Caco-2 (cell line): ENCODE measurements at regions not wholly inside any gene's neighbourhood (a gene's known extent, or its start where the extent isn't known, plus 50 kb on each side); places are given as distances from the start of the nearest gene placed in this dataset.

Experiments
- BruUV-seq: library from RNA; stranded (reverse); fragments of 400-500 nt; replicated peaks from 2 replicates; lab custom pipeline; 2021; lab: Mats Ljungman, UMichigan
- CTCF ChIA-PET: fragments of 300-600 bp; sonication (Branson Sonifier 250); formaldehyde crosslinking; loops from one replicate; lab custom pipeline; 2022; ENCODE audit warnings: antibody characterized with exemption; lab: Charles Lee
- POLR2A ChIA-PET: fragments of 300-600 bp; sonication (Branson Sonifier 250); formaldehyde crosslinking; loops from one replicate; lab custom pipeline; 2022; ENCODE audit warnings: antibody characterized with exemption; lab: Charles Lee
- DNase-seq, 2 experiments: peaks; one replicate each; pipeline versions ENCODE4 v3.0.0 to v3.0.0-alpha.2; 2020 to 2022
- H3K27me3 ChIP-seq: replicated peaks from 2 replicates; pipeline ENCODE4 v1.6.0; 2011; ENCODE audit warnings: low read length; ENCODE audit not compliant: control insufficient read depth, insufficient read depth
- H3K36me3 ChIP-seq: 2 replicates; pipeline ENCODE4 v1.5.1; 2011; ENCODE audit warnings: low read length; ENCODE audit not compliant: control insufficient read depth, insufficient read depth
- H3K4me1 ChIP-seq: fragments of 250-450 bp; sonication (Bioruptor Pico); 2 replicates; pipeline ENCODE4 v1.5.1; 2020; ENCODE audit warnings: mild to moderate bottlenecking
- H3K4me3 ChIP-seq: 2 replicates; pipeline ENCODE4 v1.5.1; 2011; ENCODE audit warnings: low read depth, mild to moderate bottlenecking, control low read depth, low read length
- H3K9me3 ChIP-seq: fragments of 250-450 bp; sonication (Bioruptor Pico); 2 replicates; pipeline ENCODE4 v1.5.1; 2020; ENCODE audit warnings: mild to moderate bottlenecking, moderate library complexity
- H3K27ac Mint-ChIP-seq: one replicate; pipeline ENCODE4 v1.8.0; 2022; ENCODE audit warnings: mixed read lengths; ENCODE audit not compliant: unreplicated experiment
- H3K27me3 Mint-ChIP-seq: one replicate; pipeline ENCODE4 v1.8.0; 2022; ENCODE audit warnings: mixed read lengths; ENCODE audit not compliant: insufficient read depth, unreplicated experiment
- H3K36me3 Mint-ChIP-seq: one replicate; pipeline ENCODE4 v1.8.0; 2022; ENCODE audit warnings: mild to moderate bottlenecking, mixed read lengths; ENCODE audit not compliant: insufficient read depth, unreplicated experiment
- H3K4me1 Mint-ChIP-seq: one replicate; pipeline ENCODE4 v1.8.0; 2022; ENCODE audit warnings: low read depth, mixed read lengths; ENCODE audit not compliant: unreplicated experiment
- H3K4me3 Mint-ChIP-seq: one replicate; pipeline ENCODE4 v1.8.0; 2022; ENCODE audit warnings: mild to moderate bottlenecking, moderate library complexity, mixed read lengths; ENCODE audit not compliant: unreplicated experiment
- H3K9me3 Mint-ChIP-seq: one replicate; pipeline ENCODE4 v1.8.0; 2022; ENCODE audit warnings: mixed read lengths; ENCODE audit not compliant: unreplicated experiment
- intact Hi-C: fragments of 100-400 bp; cut with micrococcal nuclease; formaldehyde crosslinking; loops from one replicate; pipeline ENCODE4 v1.10.0; 2022; ENCODE audit not compliant: unreplicated experiment
- TF ChIP-seq, protein P1 (sequence below), 2 experiments: fragments of 200-600 bp in 1 of 2; IDR thresholded peaks; 1 replicate in 1 of 2; 2 replicates in 1 of 2; pipeline versions ENCODE4 v1.5.1 to v1.8.0; 2011 to 2022; ENCODE audit warnings: antibody characterized with exemption in 1 of 2, control low read depth in 1 of 2, inconsistent platforms in 1 of 2, low read depth in 1 of 2, low read length in 1 of 2, mild to moderate bottlenecking in 1 of 2, moderate library complexity in 1 of 2; ENCODE audit not compliant: insufficient read depth in 1 of 2, severe bottlenecking in 1 of 2, unreplicated experiment in 1 of 2

DNA sequence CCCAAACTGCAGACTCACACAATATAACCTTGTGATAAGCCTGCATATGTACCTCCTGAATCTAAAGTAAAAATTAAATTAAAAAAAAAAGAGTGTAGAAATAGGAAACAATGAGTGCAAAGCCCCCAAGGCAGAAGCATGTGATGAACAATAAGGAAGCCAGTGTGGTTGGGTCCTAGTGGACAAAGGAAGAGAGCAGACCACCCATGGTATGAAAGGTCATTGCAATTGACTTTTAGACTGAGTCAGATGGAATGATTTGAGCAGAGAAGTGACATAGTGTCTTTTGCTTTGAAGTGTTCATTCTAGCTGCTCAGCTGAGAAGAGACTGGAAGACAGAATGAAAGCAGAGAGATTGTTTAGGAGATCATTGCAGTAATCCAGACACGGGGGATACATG, 417.1 kb downstream of the RAD51AP2 start:
- Mint-ChIP-seq H3K4me1 (no peaks in the 10 kb centered on the region), H3K36me3 (no peaks in the 10 kb centered on the region), H3K27me3 (no peaks in the 10 kb centered on the region), H3K9me3 (no peaks in the 10 kb centered on the region), H3K27ac (no peak overlapping the region), H3K4me3 (no peak overlapping the region)
- Histone ChIP-seq H3K4me3 (no peak overlapping the region), H3K36me3 (no peaks in the 10 kb centered on the region), H3K4me1 (no peaks in the 10 kb centered on the region), H3K27me3 (no peaks in the 10 kb centered on the region; the same call in 1 of the 2 replicates), H3K9me3 (no peaks in the 10 kb centered on the region)
- DNase-seq = no peak
- ChIA-PET POLR2A (no interaction called here), CTCF (no interaction called here)
- TF ChIP-seq, protein P1, sequence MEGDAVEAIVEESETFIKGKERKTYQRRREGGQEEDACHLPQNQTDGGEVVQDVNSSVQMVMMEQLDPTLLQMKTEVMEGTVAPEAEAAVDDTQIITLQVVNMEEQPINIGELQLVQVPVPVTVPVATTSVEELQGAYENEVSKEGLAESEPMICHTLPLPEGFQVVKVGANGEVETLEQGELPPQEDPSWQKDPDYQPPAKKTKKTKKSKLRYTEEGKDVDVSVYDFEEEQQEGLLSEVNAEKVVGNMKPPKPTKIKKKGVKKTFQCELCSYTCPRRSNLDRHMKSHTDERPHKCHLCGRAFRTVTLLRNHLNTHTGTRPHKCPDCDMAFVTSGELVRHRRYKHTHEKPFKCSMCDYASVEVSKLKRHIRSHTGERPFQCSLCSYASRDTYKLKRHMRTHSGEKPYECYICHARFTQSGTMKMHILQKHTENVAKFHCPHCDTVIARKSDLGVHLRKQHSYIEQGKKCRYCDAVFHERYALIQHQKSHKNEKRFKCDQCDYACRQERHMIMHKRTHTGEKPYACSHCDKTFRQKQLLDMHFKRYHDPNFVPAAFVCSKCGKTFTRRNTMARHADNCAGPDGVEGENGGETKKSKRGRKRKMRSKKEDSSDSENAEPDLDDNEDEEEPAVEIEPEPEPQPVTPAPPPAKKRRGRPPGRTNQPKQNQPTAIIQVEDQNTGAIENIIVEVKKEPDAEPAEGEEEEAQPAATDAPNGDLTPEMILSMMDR (IDR thresholded peaks at IDR 0.05; ENCODE audit: insufficient read depth in 1 of 2, low read depth in 1 of 2, low read length in 1 of 2, severe bottlenecking in 1 of 2, unreplicated experiment in 1 of 2) = no peak
- BruUV-seq = no TSS peak
- intact Hi-C loops = no loop called here

DNA sequence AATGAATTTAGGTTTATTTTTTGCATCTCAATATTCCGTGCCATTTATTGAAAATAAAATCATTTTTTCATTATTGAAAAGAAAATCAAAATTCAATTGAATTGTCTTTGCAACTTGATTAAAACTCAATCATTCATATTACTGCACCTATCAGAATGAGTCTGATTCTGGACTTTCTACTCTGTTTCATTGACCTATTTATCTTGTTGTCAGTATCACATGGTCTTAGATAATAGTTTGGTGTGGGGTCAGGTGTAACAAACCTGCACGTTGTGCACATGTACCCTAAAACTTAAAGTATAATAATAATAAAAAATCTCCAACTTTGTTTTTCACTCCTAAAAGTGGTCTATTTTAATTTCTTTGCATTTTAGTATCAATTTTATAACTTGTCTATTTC, 422.9 kb downstream of the RAD51AP2 start:
- H3K27ac Mint-ChIP-seq = no peak overlapping the region
- peaks cover 5% of the 10 kb centered on the region for H3K27me3 Mint-ChIP-seq
- POLR2A ChIA-PET = no interaction called here
- Histone ChIP-seq H3K4me3 (no peak overlapping the region), H3K36me3 (no peaks in the 10 kb centered on the region), H3K9me3 (no peaks in the 10 kb centered on the region), H3K4me1 (no peaks in the 10 kb centered on the region), H3K27me3 (no peaks in the 10 kb centered on the region)
- no peaks in the 10 kb centered on the region for H3K4me1 Mint-ChIP-seq
- H3K36me3 Mint-ChIP-seq = no peaks in the 10 kb centered on the region
- no TSS peak for BruUV-seq
- TF ChIP-seq, protein P1 (IDR thresholded peaks at IDR 0.05; ENCODE audit: insufficient read depth in 1 of 2, low read depth in 1 of 2, low read length in 1 of 2, severe bottlenecking in 1 of 2, unreplicated experiment in 1 of 2) = no peak
- no peak overlapping the region for H3K4me3 Mint-ChIP-seq
- CTCF ChIA-PET = no interaction called here
- H3K9me3 Mint-ChIP-seq = no peaks in the 10 kb centered on the region
- intact Hi-C loops = no loop called here
- no peak for DNase-seq

DNA sequence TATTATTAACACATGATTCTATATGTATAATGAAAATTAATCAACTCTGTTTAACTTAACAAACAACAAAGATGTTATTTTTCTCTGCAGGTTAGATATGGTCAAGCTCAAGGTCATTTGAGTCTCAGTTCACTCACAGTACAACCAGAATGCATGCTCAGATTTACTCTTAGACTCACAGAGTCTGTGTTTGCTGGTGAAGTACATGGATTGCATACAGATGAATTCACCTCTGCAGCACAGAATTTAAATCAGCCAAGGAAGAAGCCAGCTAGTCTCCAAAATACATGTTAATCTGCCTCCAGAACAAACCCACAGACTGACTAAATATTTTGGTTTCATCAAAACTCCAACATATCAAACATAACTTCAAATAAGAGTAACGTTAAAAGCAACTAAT, 424.5 kb downstream of the RAD51AP2 start:
- TF ChIP-seq, protein P1 (IDR thresholded peaks at IDR 0.05; ENCODE audit: insufficient read depth in 1 of 2, low read depth in 1 of 2, low read length in 1 of 2, severe bottlenecking in 1 of 2, unreplicated experiment in 1 of 2) = no peak
- Mint-ChIP-seq H3K36me3 (no peaks in the 10 kb centered on the region), H3K4me1 (no peaks in the 10 kb centered on the region), H3K4me3 (no peak overlapping the region), H3K27ac (no peak overlapping the region), H3K27me3 (peaks cover 5% of the 10 kb centered on the region), H3K9me3 (no peaks in the 10 kb centered on the region)
- H3K27me3 ChIP-seq = no peaks in the 10 kb centered on the region
- H3K36me3 ChIP-seq = no peaks in the 10 kb centered on the region
- intact Hi-C loops = no loop called here
- no peak overlapping the region for H3K4me3 ChIP-seq
- CTCF ChIA-PET = no interaction called here
- POLR2A ChIA-PET = no interaction called here
- no TSS peak for BruUV-seq
- no peaks in the 10 kb centered on the region for H3K4me1 ChIP-seq
- H3K9me3 ChIP-seq = no peaks in the 10 kb centered on the region
- no peak for DNase-seq
